Tibial artery (tissue), 4 donors: ENCODE measurements at regions not wholly inside any gene's neighbourhood (a gene's known extent, or its start where the extent isn't known, plus 50 kb on each side); places are given as distances from the start of the nearest gene placed in this dataset.

Source experiments
- DNase-seq, 2 donors: peaks; one replicate each; pipeline ENCODE4 v3.0.0-alpha.2; 2019
- H3K27ac ChIP-seq, 2 donors: fragments of 200-600 bp; sonication (generic) in 1 of 2; 1 replicate in 1 of 2; 2 replicates in 1 of 2; pipeline ENCODE4 v1.5.1; 2018 to 2019; ENCODE audit warnings: mild to moderate bottlenecking in 1 of 2
- H3K27me3 ChIP-seq, 2 donors: fragments of 200-600 bp; sonication (generic) in 1 of 2; one replicate each; pipeline versions ENCODE4 v1.5.1 to v1.6.0; 2016 to 2019
- H3K36me3 ChIP-seq, 3 donors: fragments of 200-600 bp; sonication (generic) in 2 of 3; one replicate each; pipeline ENCODE4 v1.5.1; 2016 to 2019; ENCODE audit warnings: mild to moderate bottlenecking in 2 of 3
- H3K4me1 ChIP-seq, 4 donors: fragments of 200-600 bp; sonication (generic) in 2 of 4; 1 replicate in 3 of 4; 2 replicates in 1 of 4; pipeline ENCODE4 v1.5.1; 2016 to 2019
- H3K4me3 ChIP-seq, 2 donors: fragments of 200-600 bp; sonication (generic) in 1 of 2; 1 replicate in 1 of 2; 2 replicates in 1 of 2; pipeline ENCODE4 v1.5.1; 2018 to 2019; ENCODE audit warnings: mild to moderate bottlenecking in 2 of 2
- H3K9me3 ChIP-seq, 3 donors: fragments of 200-600 bp; sonication (generic) in 1 of 3; one replicate each; pipeline ENCODE4 v1.5.1; 2016 to 2019
- intact Hi-C: fragments of 100-400 bp; cut with DNase I; formaldehyde crosslinking; loops from one replicate; pipeline ENCODE4 v1.15.0; 2023; ENCODE audit warnings: low total_unique reads
- TF ChIP-seq, protein P1 (sequence below), 2 experiments: fragments of 200-600 bp in 1 of 2; fragments of 450-650 bp in 1 of 2; IDR thresholded peaks; one replicate each; pipeline ENCODE4 v1.5.1; 2017 to 2019; ENCODE audit warnings: antibody characterized with exemption in 2 of 2, mild to moderate bottlenecking in 1 of 2, moderate library complexity in 1 of 2

DNA sequence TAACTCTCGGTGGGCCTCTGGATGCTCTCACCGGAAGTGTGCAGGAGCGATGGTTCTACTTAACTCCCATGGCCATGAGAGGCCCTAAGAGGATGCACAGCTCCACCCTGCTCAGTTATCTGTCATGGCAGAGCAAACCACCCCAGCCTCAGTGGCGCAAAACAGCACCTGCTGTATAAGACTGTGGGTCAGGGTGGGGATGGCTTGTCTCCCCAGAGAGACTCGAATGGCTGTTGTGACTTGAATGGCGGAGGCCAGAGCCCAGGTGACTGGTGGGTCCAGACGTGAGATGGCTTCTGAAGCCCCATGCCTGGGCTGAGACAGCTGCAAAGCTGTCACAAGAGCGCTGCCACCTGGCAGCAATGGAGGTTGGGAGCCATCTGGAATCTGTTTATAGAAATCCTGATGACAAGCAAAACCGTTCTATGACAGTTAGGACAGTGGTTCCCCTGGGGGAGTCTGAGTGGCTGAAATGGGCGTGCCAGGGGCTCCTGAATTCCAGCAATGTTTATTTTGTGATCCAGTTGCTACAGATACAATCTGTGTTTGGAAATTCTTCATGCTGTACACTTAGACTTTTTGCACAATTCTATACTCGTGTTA is 490.5 kb downstream of the TCERG1L start:
- no peaks in the 10 kb centered on the region for H3K4me1 ChIP-seq
- no peak for DNase-seq
- H3K27me3 ChIP-seq: no peaks in the 10 kb centered on the region
- intact Hi-C loops: no loop called here
- H3K27ac ChIP-seq: no peak overlapping the region
- no peaks in the 10 kb centered on the region for H3K36me3 ChIP-seq
- no peak overlapping the region for H3K4me3 ChIP-seq
- H3K9me3 ChIP-seq: peaks cover 0 to 8% (median 4%) of the 10 kb centered on the region in 3 donors
- TF ChIP-seq, protein P1, sequence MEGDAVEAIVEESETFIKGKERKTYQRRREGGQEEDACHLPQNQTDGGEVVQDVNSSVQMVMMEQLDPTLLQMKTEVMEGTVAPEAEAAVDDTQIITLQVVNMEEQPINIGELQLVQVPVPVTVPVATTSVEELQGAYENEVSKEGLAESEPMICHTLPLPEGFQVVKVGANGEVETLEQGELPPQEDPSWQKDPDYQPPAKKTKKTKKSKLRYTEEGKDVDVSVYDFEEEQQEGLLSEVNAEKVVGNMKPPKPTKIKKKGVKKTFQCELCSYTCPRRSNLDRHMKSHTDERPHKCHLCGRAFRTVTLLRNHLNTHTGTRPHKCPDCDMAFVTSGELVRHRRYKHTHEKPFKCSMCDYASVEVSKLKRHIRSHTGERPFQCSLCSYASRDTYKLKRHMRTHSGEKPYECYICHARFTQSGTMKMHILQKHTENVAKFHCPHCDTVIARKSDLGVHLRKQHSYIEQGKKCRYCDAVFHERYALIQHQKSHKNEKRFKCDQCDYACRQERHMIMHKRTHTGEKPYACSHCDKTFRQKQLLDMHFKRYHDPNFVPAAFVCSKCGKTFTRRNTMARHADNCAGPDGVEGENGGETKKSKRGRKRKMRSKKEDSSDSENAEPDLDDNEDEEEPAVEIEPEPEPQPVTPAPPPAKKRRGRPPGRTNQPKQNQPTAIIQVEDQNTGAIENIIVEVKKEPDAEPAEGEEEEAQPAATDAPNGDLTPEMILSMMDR (IDR thresholded peaks at IDR 0.05): no peak

DNA sequence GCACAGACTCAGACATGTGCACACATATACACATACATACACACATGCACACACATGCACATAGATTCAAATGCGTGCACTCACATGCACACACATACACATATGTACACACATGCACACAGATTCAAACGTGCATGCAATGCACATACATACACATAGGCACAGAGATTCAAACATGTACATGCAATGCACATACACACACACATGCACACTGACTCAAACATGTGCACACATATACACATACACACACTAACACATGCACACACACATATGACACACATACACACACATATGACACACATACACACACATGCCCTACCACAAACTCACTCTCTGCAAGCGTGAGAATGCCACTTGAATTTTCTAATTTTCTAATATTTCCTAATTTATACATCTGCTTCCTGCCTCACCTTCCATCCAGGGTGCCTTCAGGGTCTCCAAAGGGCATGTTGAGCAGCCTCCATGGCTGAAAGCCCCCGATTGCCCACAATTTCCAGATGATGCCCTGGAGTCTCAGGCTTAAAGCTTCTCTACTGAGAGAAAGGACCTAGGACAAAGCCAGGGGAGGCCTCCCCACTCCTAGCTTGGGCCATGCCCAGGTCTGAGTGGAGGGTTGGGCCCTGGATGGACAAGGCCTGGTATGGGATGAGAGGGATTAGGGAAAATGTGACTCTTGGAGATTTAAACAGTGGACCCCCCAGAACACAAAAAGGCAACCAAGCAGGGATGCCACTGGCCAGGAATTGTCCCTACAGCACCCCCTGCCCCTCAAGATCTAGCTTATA is 487.1 kb downstream of the TCERG1L start:
- Histone ChIP-seq H3K36me3 (no peaks in the 10 kb centered on the region), H3K4me3 (no peak overlapping the region), H3K27me3 (no peaks in the 10 kb centered on the region), H3K4me1 (no peaks in the 10 kb centered on the region), H3K9me3 (peaks cover 0 to 13% (median 12%) of the 10 kb centered on the region in 3 donors), H3K27ac (no peak overlapping the region)
- no peak for DNase-seq
- intact Hi-C loops: no loop called here
- TF ChIP-seq, protein P1 (IDR thresholded peaks at IDR 0.05): no peak

- TF ChIP-seq, protein P1 (IDR thresholded peaks at IDR 0.05): no peak
- Histone ChIP-seq H3K4me1 (no peaks in the 10 kb centered on the region), H3K4me3 (no peak overlapping the region), H3K27me3 (no peaks in the 10 kb centered on the region), H3K9me3 (no peaks in the 10 kb centered on the region), H3K36me3 (no peaks in the 10 kb centered on the region), H3K27ac (no peak overlapping the region)
- intact Hi-C loops: no loop called here
- no peak for DNase-seq
These were observed 477.9 kb downstream of the TCERG1L start for GRCh38 chr10:130833596-130833995.

DNA sequence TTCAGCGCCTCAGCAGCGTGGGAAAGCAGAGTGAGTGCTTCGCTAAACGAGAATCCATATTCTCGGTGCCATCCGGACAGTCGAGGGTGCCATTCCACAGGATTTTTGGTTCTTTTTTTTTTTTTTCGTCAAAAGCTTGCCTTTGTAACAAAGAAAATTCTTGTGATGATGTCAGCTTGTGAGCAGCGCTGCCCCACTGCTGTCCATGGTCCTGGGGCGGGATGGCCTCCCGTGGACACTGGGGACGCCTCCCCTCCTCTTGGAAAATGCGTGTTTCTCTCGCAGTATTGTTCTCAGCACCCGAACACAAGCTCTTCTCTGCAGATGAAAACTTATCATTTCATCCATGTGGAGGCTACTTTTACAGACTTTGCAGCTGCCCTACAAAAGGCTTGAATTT is 477.4 kb downstream of the TCERG1L start:
- H3K36me3 ChIP-seq: no peaks in the 10 kb centered on the region
- intact Hi-C loops: no loop called here
- H3K9me3 ChIP-seq: no peaks in the 10 kb centered on the region
- TF ChIP-seq, protein P1 (IDR thresholded peaks at IDR 0.05): no peak
- no peaks in the 10 kb centered on the region for H3K4me1 ChIP-seq
- no peak for DNase-seq
- no peak overlapping the region for H3K4me3 ChIP-seq
- H3K27me3 ChIP-seq: no peaks in the 10 kb centered on the region
- no peak overlapping the region for H3K27ac ChIP-seq

DNA sequence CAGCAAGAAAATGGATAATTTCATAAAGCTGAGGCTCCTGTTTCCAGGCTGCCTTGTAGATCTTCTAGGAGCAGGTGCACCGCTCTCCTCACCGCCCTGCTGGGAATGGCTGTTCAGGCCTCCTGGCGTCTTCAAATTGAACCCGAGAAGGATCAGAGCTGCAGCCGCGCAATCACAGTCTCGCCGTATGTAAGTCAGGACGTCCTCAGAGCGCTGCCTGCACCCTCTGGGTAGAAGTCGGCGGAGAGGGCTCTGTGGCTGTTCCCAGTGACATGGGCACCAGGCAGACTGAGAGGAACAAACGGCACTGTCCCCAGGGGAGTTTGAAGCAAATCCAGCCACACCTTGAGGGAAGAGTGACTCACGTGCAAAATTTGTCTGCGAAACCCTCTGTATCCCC is 476.9 kb downstream of the TCERG1L start:
- H3K27ac ChIP-seq: no peak overlapping the region
- intact Hi-C loops: no loop called here
- no peaks in the 10 kb centered on the region for H3K27me3 ChIP-seq
- H3K4me1 ChIP-seq: no peaks in the 10 kb centered on the region
- H3K9me3 ChIP-seq: no peaks in the 10 kb centered on the region
- TF ChIP-seq, protein P1 (IDR thresholded peaks at IDR 0.05): no peak
- H3K4me3 ChIP-seq: no peak overlapping the region
- DNase-seq: no peak
- no peaks in the 10 kb centered on the region for H3K36me3 ChIP-seq
